ENCODE measurements at regions not wholly inside any gene's neighbourhood (a gene's known extent, or its start where the extent isn't known, plus 50 kb on each side); places are given as distances from the start of the nearest gene placed in this dataset.

DNA sequence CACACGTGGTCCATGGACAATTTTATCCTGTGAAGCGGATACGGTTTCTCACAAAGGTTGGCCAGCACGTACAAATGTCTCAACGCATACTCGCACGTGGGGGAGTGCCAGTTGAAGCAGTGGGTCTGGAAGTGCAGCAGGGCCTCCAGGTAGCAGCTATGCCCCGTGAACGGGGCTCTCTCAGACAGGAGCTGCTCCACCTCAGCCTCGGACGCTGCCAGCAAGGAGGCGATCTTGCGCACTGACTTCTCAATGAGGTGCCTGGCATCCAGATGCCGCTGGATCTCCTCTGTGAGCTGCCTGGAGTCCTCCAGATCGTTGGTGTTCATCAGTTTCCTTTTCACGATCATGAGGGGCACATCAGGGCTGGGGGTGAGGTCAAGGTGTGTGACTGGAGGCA, 2272.0 kb downstream of the PCDH9 start:
- no peak for DNase-seq

DNA sequence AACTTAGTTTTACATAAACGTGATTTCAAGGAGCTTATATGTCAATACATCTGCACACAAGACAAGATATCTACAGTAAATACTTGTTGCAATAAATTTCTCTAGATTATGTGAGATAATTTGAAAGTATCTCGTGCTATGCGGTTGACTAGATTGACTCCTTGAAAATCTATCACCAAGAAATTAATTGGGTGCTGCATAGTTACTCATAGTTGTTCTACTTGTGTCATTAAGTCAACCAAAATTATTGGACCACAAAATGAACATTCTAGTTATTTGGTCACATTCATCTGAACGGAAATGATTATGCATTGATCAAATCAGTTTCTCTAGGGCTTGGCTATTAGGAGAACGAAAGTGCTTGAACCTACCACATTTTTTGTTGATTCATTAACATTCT, 2291.5 kb downstream of the PCDH9 start:
- no peak for DNase-seq

DNA sequence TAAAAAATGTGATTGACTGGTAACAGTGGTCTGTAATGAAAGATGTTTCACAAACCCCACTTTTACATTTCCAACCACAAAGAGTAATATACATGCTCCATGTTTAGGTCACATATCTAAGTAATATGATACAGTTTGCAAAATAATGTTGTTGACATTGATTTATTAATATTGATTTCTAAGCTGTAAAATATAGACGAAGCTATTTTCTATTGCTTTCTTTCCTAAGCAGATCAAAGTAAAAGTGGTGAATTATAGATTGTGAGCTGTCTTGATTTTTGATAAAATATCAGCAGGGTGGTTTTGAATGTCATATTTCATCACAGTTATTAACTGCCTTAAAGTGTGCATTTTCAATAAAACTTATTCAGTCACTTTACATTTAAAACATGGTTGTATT, 2292.8 kb downstream of the PCDH9 start:
- no peak for DNase-seq

DNA sequence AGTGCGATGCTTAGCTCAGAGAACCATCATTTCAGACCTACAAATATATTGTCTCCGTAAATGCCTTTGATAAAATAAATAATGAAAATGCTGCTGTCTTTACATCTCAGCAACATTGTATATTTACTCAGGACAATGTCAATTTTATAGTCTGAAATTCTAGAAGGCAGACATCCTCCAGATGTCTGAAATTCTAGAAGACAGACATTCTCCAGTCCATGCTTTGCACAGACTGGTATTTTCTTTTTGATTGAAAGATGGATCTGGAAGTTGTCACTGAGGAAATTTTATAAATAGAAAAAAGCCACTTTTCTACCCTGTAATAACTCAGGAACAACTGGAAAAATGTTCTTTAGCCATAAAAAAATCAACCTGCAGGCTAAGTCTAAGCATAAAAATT, 2293.3 kb downstream of the PCDH9 start:
- DNase-seq = no peak

DNA sequence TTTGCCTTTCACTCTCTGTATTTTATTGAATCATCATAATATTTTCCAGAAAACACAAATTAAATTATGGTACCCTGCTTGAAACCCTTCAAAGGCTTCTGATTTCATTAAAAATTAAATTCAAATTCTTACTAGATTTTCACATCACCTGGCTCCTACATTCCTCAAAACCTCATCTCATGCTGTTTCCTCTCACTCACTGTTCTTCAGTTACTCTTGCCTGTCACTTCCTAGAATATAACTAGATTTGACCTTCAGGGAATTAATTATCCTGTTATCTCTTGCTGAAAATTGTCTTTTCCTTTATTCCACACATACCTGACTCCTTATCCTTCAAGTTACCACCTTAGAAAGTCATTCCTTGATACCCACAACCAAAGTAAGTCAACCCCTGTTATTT, 2294.7 kb downstream of the PCDH9 start:
- DNase-seq = no peak

DNA sequence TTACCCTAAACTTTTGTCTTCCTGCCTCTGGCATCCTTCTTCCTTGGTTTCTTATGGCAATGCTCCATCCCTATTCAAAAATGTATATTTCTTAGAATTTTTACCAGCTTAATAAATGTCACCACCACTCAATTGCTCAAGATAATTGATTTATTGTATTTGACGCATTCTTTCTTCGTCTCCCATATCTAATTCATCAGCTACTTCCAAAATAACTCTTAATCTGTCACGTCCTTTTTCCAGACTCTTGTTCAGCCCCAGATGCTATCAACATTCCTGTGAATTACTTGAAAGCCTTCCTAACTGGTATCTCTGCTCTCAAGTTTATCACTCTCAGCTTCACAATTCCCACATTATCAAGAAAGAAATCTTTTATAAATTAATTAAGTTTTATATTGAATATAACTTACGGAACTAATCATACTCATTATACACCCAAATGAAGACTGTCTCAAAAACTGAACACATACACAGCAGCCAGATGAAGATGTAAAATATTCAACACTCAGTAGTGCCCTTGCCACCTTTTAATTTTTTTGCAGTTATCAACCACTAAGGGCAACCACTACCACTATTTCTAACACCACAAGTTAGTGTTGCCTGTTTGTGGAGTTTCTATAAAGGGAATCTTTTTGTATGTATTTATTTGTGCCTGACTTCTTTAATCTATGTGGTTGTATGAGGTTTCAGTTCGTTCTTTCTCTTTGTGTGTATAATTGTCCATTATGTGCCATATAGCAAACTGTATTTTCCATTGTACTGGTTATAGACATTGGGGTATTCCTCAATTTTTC, 2295.4 kb downstream of the PCDH9 start:
- DNase-seq = no peak

DNA sequence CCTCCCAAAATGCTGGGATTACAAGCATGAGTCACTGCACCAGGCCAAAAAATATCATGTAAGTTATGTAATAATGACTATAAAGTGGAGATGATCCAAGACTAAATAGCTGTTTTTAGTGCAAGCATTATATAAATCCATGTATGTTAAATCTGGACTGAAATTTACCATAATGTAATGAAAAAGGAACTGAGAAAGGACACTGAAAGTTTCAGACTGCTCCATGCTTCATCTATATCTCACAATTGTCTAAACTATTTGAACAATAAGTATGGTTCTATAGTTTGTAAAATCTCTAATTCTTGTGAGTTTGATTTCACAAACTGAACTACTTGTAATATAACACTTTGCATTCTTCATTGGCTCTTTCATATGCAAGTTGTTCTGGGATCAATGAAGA, 2299.5 kb downstream of the PCDH9 start:
- DNase-seq = no peak

DNA sequence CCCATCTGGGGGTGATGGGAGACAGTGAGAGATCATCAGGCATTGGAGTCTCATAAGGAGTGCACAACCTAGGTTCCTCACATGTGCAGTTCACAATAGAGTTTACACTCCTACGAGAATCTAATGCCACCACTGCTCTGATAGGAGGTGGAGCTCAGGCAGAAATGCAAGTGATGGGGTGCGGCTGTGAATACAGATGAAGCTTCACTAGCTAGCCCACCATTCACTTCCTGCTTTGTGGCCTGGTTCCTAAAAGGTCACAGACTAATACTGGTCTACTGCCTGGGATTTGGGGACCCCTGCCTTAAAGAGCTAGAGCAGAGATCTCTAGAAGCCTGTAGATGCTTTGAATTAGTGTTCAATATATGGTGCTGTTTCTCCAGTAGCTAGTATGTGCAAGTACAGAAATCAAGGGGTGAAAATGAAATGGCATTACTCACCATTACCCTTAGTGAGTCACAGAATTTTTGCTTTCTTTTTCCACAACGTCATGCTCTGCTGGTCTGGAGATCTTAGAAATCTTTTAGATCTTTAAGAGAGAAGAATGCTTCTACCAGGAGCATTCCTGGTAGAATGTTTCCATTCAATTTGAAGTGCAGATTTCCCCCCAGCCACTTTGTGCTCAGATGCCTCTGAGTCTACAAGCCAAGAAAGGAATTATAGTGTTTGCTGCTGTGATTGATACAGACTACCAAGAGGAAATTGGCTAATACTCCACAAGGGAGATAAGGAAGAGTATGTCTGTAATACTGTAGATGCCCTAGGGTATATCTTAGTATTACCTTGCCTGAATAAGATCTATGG, 2301.2 kb downstream of the PCDH9 start:
- DNase-seq = no peak

DNA sequence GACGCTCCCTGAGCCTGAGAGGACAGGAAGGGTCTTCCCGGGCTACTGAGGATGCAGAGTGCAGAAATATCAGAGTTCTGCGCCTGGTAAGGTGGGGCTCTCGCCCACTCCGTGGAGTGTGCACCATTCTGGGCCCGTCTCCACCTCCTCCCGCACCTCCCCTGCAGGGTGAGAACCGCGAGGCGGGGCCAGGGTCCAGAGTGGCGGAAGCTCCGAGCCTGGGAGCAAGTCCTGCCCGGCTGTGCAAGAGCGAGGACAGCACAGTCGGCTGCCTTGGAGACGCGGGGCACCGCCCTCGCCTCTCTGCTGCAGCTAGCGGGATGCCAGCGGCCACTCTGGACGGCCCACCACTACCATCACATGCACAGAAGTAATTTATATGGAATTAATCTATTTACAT, 2304.4 kb downstream of the PCDH9 start:
- no peak for DNase-seq

DNA sequence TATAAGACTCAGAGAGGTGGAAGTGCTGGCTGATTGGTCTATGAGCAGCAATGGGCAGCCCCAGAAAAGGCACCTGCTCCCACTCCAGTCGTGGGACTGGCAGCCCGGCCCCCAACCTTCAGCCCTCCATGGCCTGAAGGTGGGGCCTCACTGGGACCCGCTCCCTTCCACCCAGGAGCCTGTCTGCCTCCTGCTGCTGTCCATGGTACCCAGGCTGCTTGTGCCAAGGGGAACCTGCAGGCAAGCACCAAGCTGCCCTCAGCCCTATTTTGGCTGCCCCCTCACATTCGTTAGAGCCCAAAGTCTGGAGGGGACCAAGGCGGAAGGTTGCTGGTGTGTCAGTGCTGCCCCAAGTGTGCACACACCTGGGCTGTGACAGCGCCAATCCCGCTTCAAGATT, 2304.9 kb downstream of the PCDH9 start:
- no peak for DNase-seq

DNA sequence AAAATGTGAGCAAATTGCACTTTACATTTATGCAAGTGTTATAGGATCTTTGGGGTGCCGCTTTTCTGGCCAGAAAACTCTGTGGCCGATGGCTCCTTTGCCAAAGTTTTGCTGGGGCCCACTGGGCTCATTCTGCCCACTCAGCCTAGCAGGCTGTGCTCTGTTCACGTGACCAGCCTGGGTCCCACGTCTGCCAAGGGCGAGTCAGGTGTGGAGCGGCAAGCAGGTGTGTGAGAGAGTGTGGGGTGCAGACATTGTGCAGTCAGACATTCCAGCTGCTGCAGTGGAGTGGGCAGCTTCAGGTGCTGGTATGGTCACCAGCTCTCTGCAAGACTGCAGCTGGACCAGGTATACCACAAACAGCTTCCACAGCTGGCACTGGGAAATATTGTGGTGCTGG, 2305.7 kb downstream of the PCDH9 start:
- no peak for DNase-seq

DNA sequence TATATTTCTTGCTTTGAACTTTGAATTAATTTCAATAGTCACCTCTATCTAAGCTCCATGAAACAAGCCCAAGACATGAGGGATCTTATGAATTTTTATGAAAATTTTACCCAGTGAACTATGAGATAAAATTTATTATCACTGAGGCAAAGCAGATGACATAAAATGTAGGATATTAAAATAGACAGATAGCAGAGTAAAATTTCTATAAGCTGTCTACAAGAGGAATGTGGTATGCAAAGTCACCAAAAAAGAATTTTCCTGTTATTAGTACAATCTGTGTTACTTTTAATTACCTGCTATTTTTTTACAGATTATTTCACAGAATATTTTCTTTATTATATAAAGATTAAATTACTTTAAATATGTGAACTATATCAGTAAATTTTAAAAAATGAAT, 2312.6 kb downstream of the PCDH9 start:
- DNase-seq = no peak

DNA sequence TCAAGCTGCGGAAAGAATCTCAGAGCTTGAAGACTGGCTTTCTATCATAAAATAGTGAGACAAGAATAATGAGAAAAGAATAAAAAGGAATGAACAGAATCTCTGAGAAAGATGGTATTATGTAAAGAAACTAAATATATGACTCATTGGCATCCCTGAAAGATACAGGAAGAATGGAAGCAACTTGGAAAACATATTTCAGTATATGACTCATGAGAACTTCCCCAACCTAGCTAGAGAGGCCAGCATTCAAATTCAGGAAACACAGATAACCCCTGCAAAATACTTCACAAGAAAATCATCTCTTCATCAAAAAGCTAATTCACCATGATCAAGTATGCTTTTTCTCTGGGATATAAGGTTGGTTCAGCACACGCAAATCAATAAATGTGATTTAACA, 2318.0 kb downstream of the PCDH9 start:
- DNase-seq = no peak

DNA sequence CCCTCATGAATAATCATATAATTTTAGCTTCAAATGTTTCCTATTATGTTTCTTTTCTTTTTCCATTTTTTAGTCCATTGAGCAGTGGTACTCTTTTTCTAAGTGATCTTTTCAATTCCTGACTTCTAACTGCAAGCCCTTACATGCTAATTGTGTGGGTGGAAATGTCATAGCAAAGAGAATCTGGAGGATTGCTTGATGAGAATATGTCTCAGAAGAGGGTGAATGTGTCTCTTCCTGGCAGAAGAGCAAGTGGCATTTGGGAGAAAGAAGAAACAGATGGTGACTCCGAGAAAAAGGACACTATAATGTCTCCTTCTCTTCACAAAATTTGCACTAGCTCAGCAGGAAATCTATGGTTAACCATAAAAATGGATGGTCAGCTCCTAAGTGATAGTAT, 2320.0 kb downstream of the PCDH9 start:
- DNase-seq = no peak

DNA sequence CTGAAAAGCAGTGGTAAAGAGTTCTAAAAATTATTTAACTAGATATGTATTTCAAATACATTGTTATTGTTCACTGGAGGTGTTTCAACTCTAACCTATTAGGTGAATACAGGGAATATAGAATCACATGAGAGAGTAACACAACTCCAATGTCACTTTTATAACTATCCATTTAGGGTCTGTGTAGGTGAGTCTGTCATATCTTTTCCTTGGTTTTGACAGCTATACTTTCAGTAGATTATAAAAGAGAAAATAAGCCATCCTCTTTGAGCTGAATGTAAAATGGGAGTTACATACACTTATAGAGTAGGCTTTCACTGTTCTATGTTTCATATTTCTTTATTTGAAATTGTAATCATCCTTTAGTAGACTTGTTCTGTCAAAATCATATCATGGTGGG, 2321.0 kb downstream of the PCDH9 start:
- DNase-seq = no peak

DNA sequence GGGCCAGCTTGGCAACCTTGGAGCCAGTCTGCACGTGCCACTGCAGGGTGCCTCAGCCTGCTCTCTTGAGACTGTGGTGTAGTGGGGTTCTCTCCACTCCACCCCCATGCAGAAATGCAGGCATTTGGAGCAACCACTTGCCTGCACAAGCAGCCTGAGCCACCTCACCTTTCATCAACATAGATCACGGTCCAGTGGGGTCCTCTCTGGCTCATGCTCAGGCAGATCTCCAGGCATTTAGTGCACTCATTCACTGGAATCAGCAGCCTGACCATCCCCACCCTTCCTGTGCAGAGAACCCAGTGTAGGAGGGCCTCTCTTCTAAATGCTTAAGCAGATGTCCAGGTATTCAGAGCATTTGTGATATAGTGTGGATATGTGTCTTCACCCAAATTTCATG, 2330.1 kb downstream of the PCDH9 start:
- no peak for DNase-seq

DNA sequence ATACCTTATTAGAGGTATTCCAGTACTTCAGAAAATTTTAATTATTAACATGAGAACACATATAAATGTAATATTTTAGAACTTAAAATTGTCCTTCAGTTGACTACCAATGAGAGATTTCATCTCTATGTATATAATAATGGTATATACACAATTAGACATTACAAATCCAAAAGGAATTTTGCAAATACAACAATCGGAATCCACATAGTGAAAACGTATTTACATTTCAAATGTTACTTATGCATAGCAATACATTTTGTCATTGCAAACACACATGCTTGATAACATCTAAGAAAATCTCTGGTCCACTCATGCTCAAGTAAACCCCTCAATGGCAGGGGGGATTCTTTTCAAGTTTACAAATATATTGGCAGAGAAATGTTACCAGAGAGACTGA, 2345.2 kb downstream of the PCDH9 start:
- no peak for DNase-seq

DNA sequence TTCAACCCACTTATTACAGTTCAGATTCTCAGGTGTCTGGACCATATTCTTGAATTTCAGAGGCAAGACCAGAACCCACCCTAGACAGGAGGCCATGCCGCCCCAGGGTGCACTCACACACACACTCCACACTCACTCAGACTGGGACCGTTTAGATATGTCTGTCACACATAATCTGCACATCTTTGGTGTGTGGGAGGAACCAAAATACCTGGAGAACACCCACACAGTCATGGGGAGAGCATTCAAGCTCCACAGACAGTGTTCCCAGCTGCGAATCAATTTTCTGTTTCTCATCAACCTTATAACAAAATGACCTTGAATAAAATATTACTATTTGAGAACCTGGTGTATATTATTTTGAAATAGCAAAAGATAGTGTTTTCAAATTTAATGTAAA, 2353.0 kb downstream of the PCDH9 start:
- no peak for DNase-seq

DNA sequence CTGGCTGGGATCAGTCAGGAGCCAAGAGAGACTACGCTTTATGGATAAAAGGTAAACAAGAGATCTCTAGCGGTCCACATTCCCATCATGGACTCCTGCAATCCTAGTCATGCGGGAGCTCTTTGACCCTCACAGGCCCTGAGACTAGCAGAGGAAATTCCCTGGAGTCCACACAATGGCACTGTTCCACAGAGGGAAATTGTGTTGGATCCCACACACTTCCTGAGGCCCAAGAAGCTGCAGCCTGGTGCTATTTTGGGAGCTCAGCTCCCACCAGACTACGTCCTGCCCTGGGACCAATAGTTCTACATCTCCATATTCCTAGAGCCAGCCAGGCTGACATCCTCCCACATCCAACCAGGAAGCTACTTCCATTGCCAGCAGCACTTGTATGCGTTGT, 2358.4 kb downstream of the PCDH9 start:
- no peak for DNase-seq

DNA sequence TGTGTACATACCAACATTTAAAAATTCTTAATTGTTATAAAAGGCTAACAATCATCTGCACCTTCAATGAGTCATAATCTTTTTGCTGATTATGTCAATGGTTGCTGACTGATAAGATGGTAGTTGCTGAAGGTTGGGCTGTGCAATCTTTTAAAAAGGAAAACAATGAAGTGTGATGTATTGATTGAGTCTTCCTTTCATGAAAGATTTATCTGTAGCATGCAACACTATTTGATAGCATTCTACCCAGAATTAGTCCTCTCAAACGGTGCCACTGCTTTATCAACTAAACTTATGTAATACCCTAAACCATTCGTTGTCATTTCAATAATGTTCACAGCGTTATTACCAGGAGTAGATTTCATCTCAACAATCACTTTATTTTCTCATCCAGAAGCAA, 2360.6 kb downstream of the PCDH9 start:
- no peak for DNase-seq

DNA sequence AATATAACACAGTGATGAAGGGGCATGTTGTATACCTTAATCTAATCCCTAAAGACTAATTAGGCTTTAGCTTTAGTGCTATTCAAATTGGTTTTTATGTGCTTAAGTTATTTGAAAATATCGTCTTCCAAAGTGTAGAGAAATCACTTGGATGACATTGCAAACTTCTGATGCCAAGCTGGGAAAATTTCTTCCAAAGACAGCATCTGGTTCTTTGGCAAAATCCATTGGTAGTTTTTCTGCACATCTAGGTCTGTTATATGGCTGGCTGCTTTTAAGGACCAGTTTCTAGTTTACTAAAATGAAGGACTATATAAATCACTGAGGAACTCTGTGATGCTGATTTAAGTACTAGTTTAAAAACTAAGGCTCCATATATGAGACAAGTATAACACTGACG, 2362.3 kb downstream of the PCDH9 start:
- no peak for DNase-seq

DNA sequence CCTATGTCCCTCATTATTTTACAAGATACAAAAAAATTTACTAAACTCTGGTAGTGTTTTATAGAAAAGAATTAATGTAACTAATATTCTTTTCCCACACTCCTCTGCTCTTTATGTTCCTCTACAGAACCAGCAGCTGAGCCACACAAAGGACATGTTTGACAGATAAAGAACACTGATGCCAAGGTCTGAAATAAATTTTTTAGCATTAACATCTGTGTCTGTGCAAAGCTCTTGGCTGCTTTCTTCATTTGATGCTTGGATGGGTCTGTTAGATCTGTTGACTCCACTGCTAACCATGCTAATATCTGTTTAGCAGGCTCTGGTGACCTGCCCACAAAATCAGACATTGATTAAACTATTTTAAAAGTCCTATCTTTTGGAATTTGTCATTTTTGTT, 2363.8 kb downstream of the PCDH9 start:
- no peak for DNase-seq

DNA sequence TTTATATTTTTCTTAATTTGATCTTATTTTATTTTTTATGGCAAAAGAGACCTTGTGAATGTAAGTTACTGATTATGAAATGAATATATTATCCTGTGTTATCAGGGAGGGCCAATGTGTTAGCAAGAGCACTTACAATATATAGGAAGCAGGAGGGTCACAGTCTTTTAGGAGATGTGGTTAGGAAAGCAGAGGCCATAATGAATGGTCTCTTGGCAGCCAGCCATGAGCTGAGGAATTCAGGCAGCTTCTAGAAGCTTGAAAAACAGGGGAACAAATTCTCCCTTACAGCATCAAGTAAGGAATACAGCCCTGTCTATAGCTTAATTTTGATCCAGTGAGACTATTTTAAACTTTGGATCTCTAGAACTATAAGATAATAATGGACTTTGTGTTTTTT, 2374.6 kb downstream of the PCDH9 start:
- DNase-seq = no peak

DNA sequence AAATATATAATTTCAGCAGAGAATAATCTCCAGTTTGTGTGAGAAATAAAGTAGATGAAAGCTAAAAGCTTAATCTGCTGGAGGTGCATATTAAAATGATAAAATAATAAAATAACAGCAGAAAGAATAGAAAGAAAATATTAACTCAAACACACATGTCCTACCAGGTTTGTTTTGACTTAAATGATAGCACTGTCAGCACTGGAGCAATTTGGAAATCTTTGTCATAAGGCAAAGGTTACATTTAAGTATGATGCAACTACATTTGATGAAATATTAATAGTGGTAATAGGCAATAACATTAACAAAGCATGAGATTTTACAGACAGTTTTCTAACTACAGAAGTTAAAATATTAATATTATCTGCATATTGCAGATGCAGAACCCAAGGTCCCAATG, 2380.1 kb downstream of the PCDH9 start:
- no peak for DNase-seq

DNA sequence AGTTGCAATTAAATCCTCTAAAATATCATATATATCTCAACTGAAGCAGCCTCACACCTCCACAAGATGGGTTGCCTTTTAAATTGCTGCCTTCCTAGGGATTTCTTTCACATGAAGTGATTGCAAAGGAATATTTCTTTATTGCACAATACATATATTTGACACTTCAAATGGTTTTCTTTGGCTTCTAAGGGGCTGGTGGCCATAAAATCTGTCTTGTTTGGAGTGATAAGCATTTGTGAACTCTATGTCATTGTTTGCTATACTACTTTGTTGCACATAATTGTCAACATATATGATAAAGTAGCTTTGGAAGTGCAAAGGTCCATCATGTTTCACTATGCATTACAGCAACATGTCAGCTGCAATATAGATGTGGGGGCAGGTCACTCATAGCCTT, 2380.9 kb downstream of the PCDH9 start:
- no peak for DNase-seq
